Sigmoid colon (tissue), 3 donors: ENCODE measurements at regions not wholly inside any gene's neighbourhood (a gene's known extent, or its start where the extent isn't known, plus 50 kb on each side); places are given as distances from the start of the nearest gene placed in this dataset.

Source experiments
- CTCF ChIP-seq, 4 experiments: fragments of 450-650 bp in 3 of 4; fragments of 200-600 bp in 1 of 4; IDR thresholded peaks; one replicate each; pipeline ENCODE4 v1.5.1; 2016 to 2019; ENCODE audit warnings: antibody characterized with exemption in 4 of 4, mild to moderate bottlenecking in 3 of 4, moderate library complexity in 2 of 4
- POLR2A ChIP-seq, 2 donors: fragments of 450-650 bp; IDR thresholded peaks; one replicate each; pipeline ENCODE4 v1.6.1; 2016; ENCODE audit warnings: antibody characterized with exemption in 2 of 2, mild to moderate bottlenecking in 2 of 2, moderate library complexity in 2 of 2

- TF ChIP-seq POLR2A (IDR thresholded peaks at IDR 0.05) = no peak
- TF ChIP-seq CTCF (IDR thresholded peaks at IDR 0.05) = no peak
Measured at GRCh38 chr2:6579281-6579680, 286.4 kb downstream of the CMPK2 start.
